Endodermal cell (in vitro differentiated cells): ENCODE measurements at regions not wholly inside any gene's neighbourhood (a gene's known extent, or its start where the extent isn't known, plus 50 kb on each side); places are given as distances from the start of the nearest gene placed in this dataset.
A peak's percentile ranks its signal among the peaks of the same experiment; 100 is the strongest.

Source experiments
- DNase-seq: peaks from one replicate; pipeline ENCODE4 v3.0.0-alpha.2; 2017
- H3K27ac ChIP-seq: 2 replicates; pipeline ENCODE4 v1.5.1; 2013; ENCODE audit warnings: mild to moderate bottlenecking, low read depth, low read length, moderate library complexity
- H3K27me3 ChIP-seq: 2 replicates; pipeline ENCODE4 v1.6.1; 2013; ENCODE audit warnings: mild to moderate bottlenecking, low read length, moderate library complexity; ENCODE audit not compliant: insufficient read depth, control insufficient read depth, poor library complexity, severe bottlenecking
- H3K36me3 ChIP-seq: 2 replicates; pipeline ENCODE4 v1.7.0; 2013; ENCODE audit warnings: mild to moderate bottlenecking, low read length, moderate library complexity; ENCODE audit not compliant: control insufficient read depth, insufficient read depth
- H3K4me1 ChIP-seq: one replicate; pipeline ENCODE4 v1.7.0; 2013; ENCODE audit warnings: low read length; ENCODE audit not compliant: control insufficient read depth, insufficient read depth
- H3K4me3 ChIP-seq: 2 replicates; pipeline ENCODE4 v1.5.1; 2013; ENCODE audit warnings: mild to moderate bottlenecking, low read length, moderate library complexity
- H3K9ac ChIP-seq: 2 replicates; pipeline ENCODE4 v1.6.1; 2013; ENCODE audit warnings: mild to moderate bottlenecking, low read length, moderate library complexity; ENCODE audit not compliant: poor library complexity, severe bottlenecking; ENCODE audit errors: extremely low read depth
- H3K9me3 ChIP-seq: 2 replicates; pipeline ENCODE4 v1.6.1; 2013; ENCODE audit warnings: mild to moderate bottlenecking, low read length, moderate library complexity; ENCODE audit not compliant: control insufficient read depth
- H3K27ac Mint-ChIP-seq: 2 replicates; pipeline ENCODE4 v1.8.0; 2020; ENCODE audit warnings: mixed read lengths
- H3K27me3 Mint-ChIP-seq: 2 replicates; pipeline ENCODE4 v1.8.0; 2021; ENCODE audit warnings: mild to moderate bottlenecking, mixed read lengths; ENCODE audit not compliant: insufficient read depth
- H3K36me3 Mint-ChIP-seq: 2 replicates; pipeline ENCODE4 v1.8.0; 2020; ENCODE audit warnings: low read depth, mixed read lengths
- H3K4me1 Mint-ChIP-seq: 2 replicates; pipeline ENCODE4 v1.8.0; 2020; ENCODE audit warnings: mixed read lengths
- H3K4me3 Mint-ChIP-seq: 2 replicates; pipeline ENCODE4 v1.8.0; 2020; ENCODE audit warnings: mild to moderate bottlenecking, moderate library complexity, mixed read lengths
- H3K9me3 Mint-ChIP-seq: 2 replicates; pipeline ENCODE4 v1.8.0; 2020; ENCODE audit warnings: mild to moderate bottlenecking, mixed read lengths
- WGBS, 2 experiments: methylation state at CpG; one replicate each; pipeline versions ENCODE4 v1.1.5 to v1.1.7; 2013; ENCODE audit warnings: missing lambda C conversion rate in 2 of 2, mixed read lengths in 1 of 2; ENCODE audit not compliant: insufficient coverage in 1 of 2, insufficient read length in 1 of 2; 5-methylcytosine and 5-hydroxymethylcytosine counted together
- TF ChIP-seq, protein P1 (sequence below): fragments of 200-600 bp; sonication (generic); conservative IDR thresholded peaks from 2 replicates; pipeline ENCODE4 v1.5.0; 2021; ENCODE audit warnings: antibody characterized with exemption, mild to moderate bottlenecking

DNA sequence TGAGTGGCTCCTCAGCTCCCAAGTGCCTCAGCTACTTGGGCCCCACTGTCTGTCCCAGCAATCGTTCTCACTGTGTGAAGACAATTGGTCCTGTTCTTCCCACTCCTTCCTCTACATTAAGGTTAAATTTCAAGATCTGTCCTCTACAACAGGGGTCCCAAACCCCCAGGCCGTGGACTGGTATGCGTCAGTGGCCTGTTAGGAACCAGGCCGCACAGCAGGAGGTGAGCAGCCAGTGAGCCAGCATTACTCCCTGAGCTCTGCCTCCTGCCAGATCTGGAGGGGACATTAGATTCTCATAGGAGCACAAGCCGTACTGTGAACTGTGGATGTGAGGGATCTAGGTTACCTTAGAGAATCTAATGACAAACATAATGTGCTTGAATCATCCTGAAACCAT lies 376.9 kb upstream of the FZD8 start:
- H3K36me3 Mint-ChIP-seq, result no peaks in the 10 kb centered on the region
- no peaks in the 10 kb centered on the region for H3K4me1 ChIP-seq
- DNase-seq, result peak; percentile 57
- no peaks in the 10 kb centered on the region for H3K36me3 ChIP-seq
- H3K4me1 Mint-ChIP-seq, result peaks cover 27% of the 10 kb centered on the region
- H3K4me3 Mint-ChIP-seq, result no peak overlapping the region
- peaks cover 9% of the 10 kb centered on the region for H3K27me3 Mint-ChIP-seq
- H3K9me3 Mint-ChIP-seq, result no peaks in the 10 kb centered on the region
- H3K27ac Mint-ChIP-seq, result no peak overlapping the region
- H3K9ac ChIP-seq, result no peak overlapping the region
- no peaks in the 10 kb centered on the region for H3K9me3 ChIP-seq
- H3K4me3 ChIP-seq, result no peak overlapping the region
- H3K27me3 ChIP-seq, result no peaks in the 10 kb centered on the region
- WGBS, 2 experiments, result 69 to 85% methylated on average over 3 to 5 of the region's 5 CpGs
- TF ChIP-seq, protein P1, sequence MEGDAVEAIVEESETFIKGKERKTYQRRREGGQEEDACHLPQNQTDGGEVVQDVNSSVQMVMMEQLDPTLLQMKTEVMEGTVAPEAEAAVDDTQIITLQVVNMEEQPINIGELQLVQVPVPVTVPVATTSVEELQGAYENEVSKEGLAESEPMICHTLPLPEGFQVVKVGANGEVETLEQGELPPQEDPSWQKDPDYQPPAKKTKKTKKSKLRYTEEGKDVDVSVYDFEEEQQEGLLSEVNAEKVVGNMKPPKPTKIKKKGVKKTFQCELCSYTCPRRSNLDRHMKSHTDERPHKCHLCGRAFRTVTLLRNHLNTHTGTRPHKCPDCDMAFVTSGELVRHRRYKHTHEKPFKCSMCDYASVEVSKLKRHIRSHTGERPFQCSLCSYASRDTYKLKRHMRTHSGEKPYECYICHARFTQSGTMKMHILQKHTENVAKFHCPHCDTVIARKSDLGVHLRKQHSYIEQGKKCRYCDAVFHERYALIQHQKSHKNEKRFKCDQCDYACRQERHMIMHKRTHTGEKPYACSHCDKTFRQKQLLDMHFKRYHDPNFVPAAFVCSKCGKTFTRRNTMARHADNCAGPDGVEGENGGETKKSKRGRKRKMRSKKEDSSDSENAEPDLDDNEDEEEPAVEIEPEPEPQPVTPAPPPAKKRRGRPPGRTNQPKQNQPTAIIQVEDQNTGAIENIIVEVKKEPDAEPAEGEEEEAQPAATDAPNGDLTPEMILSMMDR, result no peak
- no peak overlapping the region for H3K27ac ChIP-seq

GRCh38 chr10:36017137-36017536 lies 375.0 kb upstream of the FZD8 start:
- Histone ChIP-seq H3K4me3 (no peak overlapping the region), H3K27ac (no peak overlapping the region), H3K36me3 (no peaks in the 10 kb centered on the region), H3K4me1 (no peaks in the 10 kb centered on the region), H3K9me3 (no peaks in the 10 kb centered on the region), H3K27me3 (no peaks in the 10 kb centered on the region), H3K9ac (no peak overlapping the region)
- Mint-ChIP-seq H3K36me3 (no peaks in the 10 kb centered on the region), H3K27me3 (peaks cover 10% of the 10 kb centered on the region), H3K4me1 (peaks cover 26% of the 10 kb centered on the region), H3K9me3 (no peaks in the 10 kb centered on the region), H3K4me3 (no peak overlapping the region), H3K27ac (no peak overlapping the region)
- no peak for DNase-seq
- TF ChIP-seq, protein P1, result no peak
- WGBS, 2 experiments, result 80 to 100% methylated on average over 1 to 2 of the region's 2 CpGs

DNA sequence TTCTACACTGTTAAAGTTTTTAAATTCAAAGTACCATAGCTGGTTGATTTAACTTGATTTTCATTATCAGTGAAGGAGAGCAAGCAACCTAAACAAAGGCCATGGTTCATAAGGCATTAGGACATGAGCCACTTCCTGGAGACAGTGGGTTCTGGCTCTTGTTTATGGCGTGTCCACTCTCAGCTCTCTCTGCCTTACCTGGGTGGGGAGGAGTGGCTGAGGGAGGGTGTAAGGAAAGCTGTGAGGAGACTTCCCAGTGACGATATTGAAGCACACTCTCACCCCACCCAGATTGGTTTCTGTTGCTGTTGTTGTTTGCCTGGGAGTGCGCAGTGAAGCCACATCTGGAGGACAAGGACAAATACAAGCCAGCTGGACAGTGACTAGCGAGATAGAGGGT lies 365.3 kb upstream of the FZD8 start:
- H3K9ac ChIP-seq, result no peak overlapping the region
- no peak for DNase-seq
- H3K4me3 Mint-ChIP-seq, result no peak overlapping the region
- H3K9me3 ChIP-seq, result no peaks in the 10 kb centered on the region
- H3K27ac Mint-ChIP-seq, result no peak overlapping the region
- 82 to 93% methylated on average over 3 to 4 of the region's 4 CpGs for WGBS, 2 experiments
- no peaks in the 10 kb centered on the region for H3K4me1 Mint-ChIP-seq
- H3K9me3 Mint-ChIP-seq, result no peaks in the 10 kb centered on the region
- no peak overlapping the region for H3K27ac ChIP-seq
- no peaks in the 10 kb centered on the region for H3K36me3 Mint-ChIP-seq
- H3K4me1 ChIP-seq, result no peaks in the 10 kb centered on the region
- no peaks in the 10 kb centered on the region for H3K36me3 ChIP-seq
- H3K4me3 ChIP-seq, result no peak overlapping the region
- TF ChIP-seq, protein P1, result no peak
- H3K27me3 ChIP-seq, result no peaks in the 10 kb centered on the region
- H3K27me3 Mint-ChIP-seq, result peaks cover 7% of the 10 kb centered on the region
